ENCODE measurements at regions not wholly inside any gene's neighbourhood (a gene's known extent, or its start where the extent isn't known, plus 50 kb on each side); places are given as distances from the start of the nearest gene placed in this dataset.
"Not testable (repeated sequence)": the region's sequence is repeated elsewhere in the genome, so short reads cannot be mapped to it uniquely, and the experiment has no call there.

DNA sequence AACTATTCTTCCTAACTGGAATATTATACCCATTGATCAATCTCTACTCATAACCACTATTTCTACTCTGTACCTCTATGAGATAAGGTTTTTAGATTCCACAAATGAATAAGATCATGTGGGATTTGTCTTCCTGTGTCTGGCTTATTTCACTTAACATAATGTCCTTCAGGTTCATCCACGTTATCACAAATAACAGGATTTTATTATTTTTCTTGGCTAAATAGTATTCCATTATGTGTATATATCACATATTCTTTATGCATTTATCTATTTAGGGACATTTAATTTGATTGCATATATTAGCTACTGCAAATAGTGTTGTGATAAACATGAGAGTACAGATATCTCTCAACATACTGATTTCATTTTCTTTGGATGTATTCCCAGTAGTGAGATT, 823.0 kb upstream of the ADGRB3 start:
- no peaks in the 10 kb centered on the region for H3K9me3 ChIP-seq
- 48 to 74% methylated on average over 1 of the region's 1 CpG for WGBS, 2 donors
- ATAC-seq, result no peak
- H3K27me3 ChIP-seq, result no peaks in the 10 kb centered on the region
- intact Hi-C loops (cut with DNase I), result no loop called here
- no peaks in the 10 kb centered on the region for H3K4me1 ChIP-seq
- H3K27ac ChIP-seq, result no peak overlapping the region
- TF ChIP-seq, protein P1, sequence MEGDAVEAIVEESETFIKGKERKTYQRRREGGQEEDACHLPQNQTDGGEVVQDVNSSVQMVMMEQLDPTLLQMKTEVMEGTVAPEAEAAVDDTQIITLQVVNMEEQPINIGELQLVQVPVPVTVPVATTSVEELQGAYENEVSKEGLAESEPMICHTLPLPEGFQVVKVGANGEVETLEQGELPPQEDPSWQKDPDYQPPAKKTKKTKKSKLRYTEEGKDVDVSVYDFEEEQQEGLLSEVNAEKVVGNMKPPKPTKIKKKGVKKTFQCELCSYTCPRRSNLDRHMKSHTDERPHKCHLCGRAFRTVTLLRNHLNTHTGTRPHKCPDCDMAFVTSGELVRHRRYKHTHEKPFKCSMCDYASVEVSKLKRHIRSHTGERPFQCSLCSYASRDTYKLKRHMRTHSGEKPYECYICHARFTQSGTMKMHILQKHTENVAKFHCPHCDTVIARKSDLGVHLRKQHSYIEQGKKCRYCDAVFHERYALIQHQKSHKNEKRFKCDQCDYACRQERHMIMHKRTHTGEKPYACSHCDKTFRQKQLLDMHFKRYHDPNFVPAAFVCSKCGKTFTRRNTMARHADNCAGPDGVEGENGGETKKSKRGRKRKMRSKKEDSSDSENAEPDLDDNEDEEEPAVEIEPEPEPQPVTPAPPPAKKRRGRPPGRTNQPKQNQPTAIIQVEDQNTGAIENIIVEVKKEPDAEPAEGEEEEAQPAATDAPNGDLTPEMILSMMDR (IDR thresholded peaks at IDR 0.05), result no peak
- FAIRE-seq, result no peak
- no peak for DNase-seq
- H3K36me3 ChIP-seq, result no peaks in the 10 kb centered on the region
- H3K4me3 ChIP-seq, result no peak overlapping the region

DNA sequence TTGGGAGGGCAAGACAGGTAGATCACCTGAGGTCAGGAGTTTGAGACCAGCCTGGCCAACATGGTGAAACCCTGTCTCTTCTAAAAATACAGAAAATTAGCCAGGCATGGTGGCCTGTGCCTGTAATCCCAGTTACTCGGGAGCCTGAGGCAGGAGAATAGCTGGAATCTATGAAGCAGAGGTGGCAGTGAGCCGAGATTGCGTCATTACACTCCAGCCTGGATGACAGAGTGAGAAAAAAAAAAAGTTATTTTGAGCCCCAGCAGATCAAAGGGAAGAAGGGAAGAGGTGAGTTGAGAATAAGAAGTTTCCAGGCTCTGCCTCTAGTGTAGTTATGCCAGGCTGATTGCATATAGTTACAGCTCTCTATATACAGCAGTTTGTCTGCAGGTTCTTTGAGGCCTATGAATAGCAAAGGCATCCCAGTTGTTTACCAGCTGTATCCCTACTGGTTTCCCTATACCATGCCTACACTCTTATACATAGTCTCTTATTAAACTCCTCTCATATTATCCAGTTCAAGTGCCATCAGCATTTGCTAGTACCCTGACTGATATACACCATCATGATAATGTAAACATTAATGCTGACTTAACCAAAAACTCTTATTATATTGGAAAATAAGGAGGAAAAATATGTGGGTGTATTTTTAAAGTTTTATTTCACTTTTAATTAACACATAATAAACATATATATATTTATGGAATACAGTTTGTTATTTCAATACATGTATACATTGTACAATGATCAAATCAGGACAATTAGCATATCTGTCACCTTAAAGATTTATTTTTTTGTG, 823.6 kb upstream of the ADGRB3 start:
- intact Hi-C loops (cut with DNase I), result no loop called here
- no peak for ATAC-seq

GRCh38 chr6:67804808-67805207, 830.3 kb upstream of the ADGRB3 start:
- DNase-seq; H3K4me3 ChIP-seq; H3K9me3 ChIP-seq; H3K27me3 ChIP-seq; H3K4me1 ChIP-seq; FAIRE-seq; H3K36me3 ChIP-seq; H3K27ac ChIP-seq; intact Hi-C loops (cut with DNase I); ATAC-seq: not testable (repeated sequence)
- 68 to 84% methylated on average over 5 of the region's 5 CpGs for WGBS, 2 donors

More for the DNA sequence above, 823.6 kb upstream of the ADGRB3 start:
- H3K4me3 ChIP-seq, result no peak overlapping the region
- H3K4me1 ChIP-seq, result no peaks in the 10 kb centered on the region
- no peaks in the 10 kb centered on the region for H3K9me3 ChIP-seq
- TF ChIP-seq, protein P1 (IDR thresholded peaks at IDR 0.05), result no peak
- FAIRE-seq (no peak), DNase-seq (no peak)
- no peaks in the 10 kb centered on the region for H3K36me3 ChIP-seq
- no peak overlapping the region for H3K27ac ChIP-seq
- H3K27me3 ChIP-seq, result no peaks in the 10 kb centered on the region
- 62 to 75% methylated on average over 3 of the region's 3 CpGs for WGBS, 2 donors

- intact Hi-C loops (cut with DNase I), result no loop called here
- DNase-seq (no peak), ATAC-seq (no peak), FAIRE-seq (no peak)
- H3K4me3 ChIP-seq, result no peak overlapping the region
- no peak overlapping the region for H3K27ac ChIP-seq
- H3K4me1 ChIP-seq, result no peaks in the 10 kb centered on the region
- no peaks in the 10 kb centered on the region for H3K27me3 ChIP-seq
- no peaks in the 10 kb centered on the region for H3K36me3 ChIP-seq
- H3K9me3 ChIP-seq, result no peaks in the 10 kb centered on the region
- TF ChIP-seq, protein P1 (IDR thresholded peaks at IDR 0.05), result no peak
Observed at GRCh38 chr6:67802771-67803170, 832.3 kb upstream of the ADGRB3 start.

DNA sequence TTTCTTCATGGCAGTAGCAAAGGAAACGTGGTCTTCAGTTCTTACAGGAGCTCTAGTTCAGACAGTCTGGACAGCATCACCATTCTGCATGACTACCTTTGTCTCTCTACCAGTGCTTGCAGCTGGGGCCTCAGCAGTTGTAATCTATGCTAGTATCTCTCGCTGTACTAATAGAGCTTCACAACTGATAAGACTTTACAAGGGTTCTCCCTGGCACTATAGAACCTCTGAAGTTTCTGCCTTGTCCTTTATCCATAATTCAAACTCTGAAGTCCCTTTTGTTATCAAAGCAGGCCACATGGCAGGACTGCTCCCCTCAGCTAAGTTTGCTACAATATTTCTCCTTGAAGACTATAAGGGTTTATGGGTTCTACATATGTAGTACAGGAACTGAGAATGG, 842.1 kb upstream of the ADGRB3 start:
- Histone ChIP-seq H3K27ac (no peak overlapping the region), H3K4me3 (no peak overlapping the region), H3K9me3 (no peaks in the 10 kb centered on the region), H3K27me3 (no peaks in the 10 kb centered on the region), H3K36me3 (no peaks in the 10 kb centered on the region), H3K4me1 (no peaks in the 10 kb centered on the region)
- no peak for ATAC-seq
- 36 to 38% methylated on average over 2 of the region's 2 CpGs for WGBS, 2 donors
- FAIRE-seq, result no peak
- TF ChIP-seq, protein P1 (IDR thresholded peaks at IDR 0.05), result no peak
- DNase-seq, result no peak
- intact Hi-C loops (cut with DNase I), result no loop called here

Data from pancreas (tissue), 10 donors.